ENCODE measurements at regions not wholly inside any gene's neighbourhood (a gene's known extent, or its start where the extent isn't known, plus 50 kb on each side); places are given as distances from the start of the nearest gene placed in this dataset.

- DNase-seq (ENCODE audit: low read depth in 4 of 4, low spot score in 3 of 4), result no peak
Observed at GRCh38 chr15:25180606-25181292, 226.0 kb downstream of the SNRPN start.

GRCh38 chr15:25181293-25182097, 226.7 kb downstream of the SNRPN start:
- no peak for DNase-seq (ENCODE audit: low read depth in 4 of 4, low spot score in 3 of 4)

GRCh38 chr15:25182098-25182478, 227.3 kb downstream of the SNRPN start:
- no peak for DNase-seq (ENCODE audit: low read depth in 4 of 4, low spot score in 3 of 4)

- DNase-seq (ENCODE audit: low read depth in 4 of 4, low spot score in 3 of 4), result no peak
Observed at GRCh38 chr15:25182736-25183445, 228.1 kb downstream of the SNRPN start.

- DNase-seq (ENCODE audit: low read depth in 4 of 4, low spot score in 3 of 4), result no peak
Observed at GRCh38 chr15:25183581-25184251, 228.9 kb downstream of the SNRPN start.

- DNase-seq (ENCODE audit: low read depth in 4 of 4, low spot score in 3 of 4), result no peak
Observed at GRCh38 chr15:25184356-25185155, 229.8 kb downstream of the SNRPN start.

- no peak for DNase-seq (ENCODE audit: low read depth in 4 of 4, low spot score in 3 of 4)
Observed at GRCh38 chr15:25185156-25185710, 230.4 kb downstream of the SNRPN start.

- no peak for DNase-seq (ENCODE audit: low read depth in 4 of 4, low spot score in 3 of 4)
Observed at GRCh38 chr15:25185791-25186190, 231.0 kb downstream of the SNRPN start.

- DNase-seq (ENCODE audit: low read depth in 4 of 4, low spot score in 3 of 4), result no peak
Observed at GRCh38 chr15:25186411-25186810, 231.6 kb downstream of the SNRPN start.

GRCh38 chr15:25186906-25187645, 232.3 kb downstream of the SNRPN start:
- DNase-seq (ENCODE audit: low read depth in 4 of 4, low spot score in 3 of 4), result no peak

GRCh38 chr15:25188051-25188450, 233.3 kb downstream of the SNRPN start:
- no peak for DNase-seq (ENCODE audit: low read depth in 4 of 4, low spot score in 3 of 4)

- DNase-seq (ENCODE audit: low read depth in 4 of 4, low spot score in 3 of 4), result no peak
Observed at GRCh38 chr15:25188551-25189101, 233.8 kb downstream of the SNRPN start.

- DNase-seq (ENCODE audit: low read depth in 4 of 4, low spot score in 3 of 4), result no peak
Observed at GRCh38 chr15:25189551-25189950, 234.8 kb downstream of the SNRPN start.

- DNase-seq (ENCODE audit: low read depth in 4 of 4, low spot score in 3 of 4), result no peak
Observed at GRCh38 chr15:25192651-25193050, 237.9 kb downstream of the SNRPN start.

GRCh38 chr15:25207369-25207768, 231.5 kb downstream of the UBE3A start:
- no peak for DNase-seq (ENCODE audit: low read depth in 4 of 4, low spot score in 3 of 4)

- no peak for DNase-seq (ENCODE audit: low read depth in 4 of 4, low spot score in 3 of 4)
Observed at GRCh38 chr15:25208735-25209134, 230.1 kb downstream of the UBE3A start.

GRCh38 chr15:25220834-25221233, 218.0 kb downstream of the UBE3A start:
- no peak for DNase-seq (ENCODE audit: low read depth in 4 of 4, low spot score in 3 of 4)

GRCh38 chr15:25224396-25224795, 214.4 kb downstream of the UBE3A start:
- no peak for DNase-seq (ENCODE audit: low read depth in 4 of 4, low spot score in 3 of 4)

- no peak for DNase-seq (ENCODE audit: low read depth in 4 of 4, low spot score in 3 of 4)
Observed at GRCh38 chr15:25226360-25226759, 212.5 kb downstream of the UBE3A start.

Measured in left renal pelvis (tissue), 4 donors.